GM23338 (cell line): ENCODE measurements at regions not wholly inside any gene's neighbourhood (a gene's known extent, or its start where the extent isn't known, plus 50 kb on each side); places are given as distances from the start of the nearest gene placed in this dataset.

Source experiments
- ATAC-seq: fragments of 200-7000 bp; cut with Tn5 transposase; 3 replicates; pipeline ENCODE4 v1.9.1; 2020
- DNase-seq: peaks from one replicate; pipeline ENCODE4 v3.0.0-alpha.2; 2015; ENCODE audit warnings: low spot score
- H2AFZ ChIP-seq: fragments of 200-600 bp; sonication (generic); 2 replicates; pipeline ENCODE4 v1.8.0; 2016; ENCODE audit warnings: antibody characterized with exemption, mild to moderate bottlenecking, moderate library complexity
- H3F3A ChIP-seq: fragments of 200-600 bp; sonication (generic); replicated peaks from 2 replicates; pipeline ENCODE4 v1.8.0; 2017; ENCODE audit warnings: antibody characterized with exemption, mixed run types, low read depth
- H3K27ac ChIP-seq: fragments of 200-600 bp; sonication (generic); 2 replicates; pipeline ENCODE4 v1.6.1; 2016; ENCODE audit warnings: low read depth
- H3K27me3 ChIP-seq: fragments of 200-600 bp; sonication (generic); 2 replicates; pipeline ENCODE4 v1.8.0; 2016; ENCODE audit warnings: mild to moderate bottlenecking, mixed run types, moderate library complexity; ENCODE audit not compliant: insufficient read depth
- H3K36me3 ChIP-seq: fragments of 200-600 bp; sonication (generic); 2 replicates; pipeline ENCODE4 v1.8.0; 2016; ENCODE audit warnings: mild to moderate bottlenecking; ENCODE audit not compliant: insufficient read depth
- H3K4me1 ChIP-seq: fragments of 200-600 bp; sonication (generic); 2 replicates; pipeline ENCODE4 v1.8.0; 2016; ENCODE audit warnings: mild to moderate bottlenecking, moderate library complexity; ENCODE audit not compliant: insufficient read depth
- H3K4me2 ChIP-seq: fragments of 200-600 bp; sonication (generic); 2 replicates; pipeline ENCODE4 v1.7.1; 2017; ENCODE audit warnings: mixed run types
- H3K4me3 ChIP-seq: fragments of 200-600 bp; sonication (generic); 2 replicates; pipeline ENCODE4 v1.6.1; 2016; ENCODE audit warnings: mixed run types
- H3K79me2 ChIP-seq: fragments of 200-600 bp; sonication (generic); replicated peaks from 2 replicates; pipeline ENCODE4 v1.8.0; 2017; ENCODE audit warnings: mild to moderate bottlenecking; ENCODE audit not compliant: insufficient read depth
- H3K9me2 ChIP-seq: fragments of 200-600 bp; sonication (generic); 2 replicates; pipeline ENCODE4 v1.8.0; 2017; ENCODE audit not compliant: insufficient read depth
- H4K20me1 ChIP-seq: fragments of 200-600 bp; sonication (generic); replicated peaks from 2 replicates; pipeline ENCODE4 v1.8.0; 2017; ENCODE audit warnings: mild to moderate bottlenecking; ENCODE audit not compliant: insufficient read depth
- H3K27ac Mint-ChIP-seq: 2 replicates; pipeline ENCODE4 v1.8.0; 2020; ENCODE audit warnings: inconsistent platforms, mild to moderate bottlenecking, moderate library complexity, mixed read lengths
- H3K27me3 Mint-ChIP-seq: 3 replicates; pipeline ENCODE4 v1.8.0; 2022; ENCODE audit warnings: low read depth, mild to moderate bottlenecking, moderate library complexity, mixed read lengths, inconsistent platforms; ENCODE audit not compliant: insufficient read depth, poor library complexity
- H3K36me3 Mint-ChIP-seq: 3 replicates; pipeline ENCODE4 v1.8.0; 2021; ENCODE audit warnings: low read depth, mild to moderate bottlenecking, inconsistent platforms, moderate library complexity, mixed read lengths
- H3K4me1 Mint-ChIP-seq: 3 replicates; pipeline ENCODE4 v1.8.0; 2020; ENCODE audit warnings: mild to moderate bottlenecking, inconsistent platforms, mixed read lengths
- H3K4me3 Mint-ChIP-seq: 3 replicates; pipeline ENCODE4 v1.8.0; 2021; ENCODE audit warnings: moderate library complexity, mild to moderate bottlenecking, inconsistent platforms, mixed read lengths
- H3K9me3 Mint-ChIP-seq: 3 replicates; pipeline ENCODE4 v1.8.0; 2020; ENCODE audit warnings: moderate library complexity, mild to moderate bottlenecking, inconsistent platforms, mixed read lengths
- CREB1 ChIP-seq: fragments of 250-450 bp; sonication (Bioruptor Pico); IDR thresholded peaks from 2 replicates; pipeline ENCODE4 v1.5.0; 2020; ENCODE audit warnings: low read depth, mild to moderate bottlenecking, moderate library complexity
- CTCF ChIP-seq, 2 experiments: fragments of 200-600 bp in 1 of 2; sonication (generic) in 1 of 2; conservative IDR thresholded peaks; 2 replicates each; pipeline versions ENCODE4 v1.5.1 to v1.6.1; 2016 to 2017; ENCODE audit warnings: antibody characterized with exemption in 2 of 2, low read depth in 2 of 2, mild to moderate bottlenecking in 2 of 2, moderate library complexity in 1 of 2
- ETS1 ChIP-seq: IDR thresholded peaks from 2 replicates; pipeline ENCODE4 v1.6.1; 2016; ENCODE audit warnings: antibody characterized with exemption
- EZH2 ChIP-seq: fragments of 200-600 bp; sonication (generic); IDR thresholded peaks from one replicate; pipeline ENCODE4 v1.8.0; 2017; ENCODE audit warnings: antibody characterized with exemption, mild to moderate bottlenecking, low read depth; ENCODE audit not compliant: unreplicated experiment
- EZH2phosphoT487 ChIP-seq: fragments of 200-600 bp; sonication (generic); IDR thresholded peaks from one replicate; pipeline ENCODE4 v1.8.1; 2018; ENCODE audit warnings: antibody characterized with exemption; ENCODE audit not compliant: unreplicated experiment
- NANOG ChIP-seq: IDR thresholded peaks from 2 replicates; pipeline ENCODE4 v1.6.1; 2016; ENCODE audit warnings: antibody characterized with exemption, borderline replicate concordance
- REST ChIP-seq: IDR thresholded peaks from one replicate; pipeline ENCODE4 v1.6.1; 2018; ENCODE audit warnings: antibody characterized with exemption; ENCODE audit not compliant: unreplicated experiment
- STAT1 ChIP-seq: IDR thresholded peaks from one replicate; pipeline ENCODE4 v1.6.1; 2016; ENCODE audit warnings: antibody characterized with exemption; ENCODE audit not compliant: unreplicated experiment
- ZNF114 ChIP-seq: fragments of 250-450 bp; sonication (Bioruptor Pico); IDR thresholded peaks from 2 replicates; pipeline ENCODE4 v1.5.0; 2020; ENCODE audit warnings: mild to moderate bottlenecking, moderate library complexity
- ZNF331 ChIP-seq: fragments of 250-450 bp; sonication (Bioruptor Pico); IDR thresholded peaks from 2 replicates; pipeline ENCODE4 v1.5.0; 2020; ENCODE audit warnings: low read depth, mild to moderate bottlenecking, moderate library complexity
- ZNF462 ChIP-seq: fragments of 250-450 bp; sonication (Bioruptor Pico); IDR thresholded peaks from 2 replicates; pipeline ENCODE4 v1.5.0; 2020; ENCODE audit warnings: mild to moderate bottlenecking, moderate library complexity

GRCh38 chr4:137363496-137363895 lies 168.8 kb downstream of the PCDH18 start (continued):
- TF ChIP-seq ZNF462 (CRISPR knock-in tag) (no peak), EZH2 (no peak)

GRCh38 chr4:137361756-137362470 lies 170.4 kb downstream of the PCDH18 start:
- H3K9me3 Mint-ChIP-seq = no peaks in the 10 kb centered on the region
- H2AFZ ChIP-seq = no peak overlapping the region
- ATAC-seq = no peak
- H4K20me1 ChIP-seq = no peaks in the 10 kb centered on the region
- TF ChIP-seq NANOG = no peak
- no peak for TF ChIP-seq REST
- TF ChIP-seq CREB1 (CRISPR knock-in tag) = no peak
- TF ChIP-seq ETS1 = no peak
- no peak for TF ChIP-seq EZH2
- TF ChIP-seq ZNF331 = no peak
- TF ChIP-seq ZNF114 (CRISPR knock-in tag) = no peak
- no peak for TF ChIP-seq STAT1
- TF ChIP-seq CTCF (conservative IDR thresholded peaks at IDR 0.05; ENCODE audit: low read depth in 2 of 2) = no peak
- TF ChIP-seq EZH2phosphoT487 = no peak
- no peak overlapping the region for H3K27ac Mint-ChIP-seq
- no peak overlapping the region for H3K27ac ChIP-seq
- H3K4me3 ChIP-seq = no peak overlapping the region
- no peaks in the 10 kb centered on the region for H3K27me3 ChIP-seq
- no peak for DNase-seq
- no peaks in the 10 kb centered on the region for H3K27me3 Mint-ChIP-seq
- H3K9me2 ChIP-seq = no peaks in the 10 kb centered on the region
- no peaks in the 10 kb centered on the region for H3K79me2 ChIP-seq
- H3K4me1 ChIP-seq = peaks cover 3% of the 10 kb centered on the region; the same call in 1 of the 2 replicates
- no peak overlapping the region for H3K4me3 Mint-ChIP-seq
- no peaks in the 10 kb centered on the region for H3F3A ChIP-seq
- no peaks in the 10 kb centered on the region for H3K36me3 ChIP-seq
- H3K4me1 Mint-ChIP-seq = no peaks in the 10 kb centered on the region
- no peaks in the 10 kb centered on the region for H3K36me3 Mint-ChIP-seq
- H3K4me2 ChIP-seq = no peak overlapping the region
